Thoracic aorta (tissue), 2 donors: ENCODE measurements at regions not wholly inside any gene's neighbourhood (a gene's known extent, or its start where the extent isn't known, plus 50 kb on each side); places are given as distances from the start of the nearest gene placed in this dataset.

Experiments
- ATAC-seq: fragments of 150-250 bp; one replicate; pipeline ENCODE4 v1.8.0; 2017; ENCODE audit warnings: low read depth; ENCODE audit not compliant: insufficient number of reproducible peaks, low FRiP score
- DNase-seq: peaks from one replicate; pipeline ENCODE4 v3.0.0-alpha.2; 2020; ENCODE audit warnings: low spot score
- H3K27ac ChIP-seq, 2 donors: fragments of 200-600 bp; sonication (generic); 1 replicate in 1 of 2; 2 replicates in 1 of 2; pipeline ENCODE4 v1.5.1; 2016; ENCODE audit warnings: mild to moderate bottlenecking in 2 of 2, moderate library complexity in 2 of 2
- H3K27me3 ChIP-seq: fragments of 200-600 bp; sonication (generic); replicated peaks from 2 replicates; pipeline ENCODE4 v1.6.0; 2016; ENCODE audit warnings: mild to moderate bottlenecking; ENCODE audit not compliant: insufficient read depth
- H3K36me3 ChIP-seq: fragments of 200-600 bp; sonication (generic); one replicate; pipeline ENCODE4 v1.5.1; 2016
- H3K4me1 ChIP-seq, 2 donors: fragments of 200-600 bp; sonication (generic); 1 replicate in 1 of 2; 2 replicates in 1 of 2; pipeline versions ENCODE4 v1.5.1 to v1.6.0; 2016; ENCODE audit warnings: low read depth in 2 of 2, mild to moderate bottlenecking in 1 of 2; ENCODE audit not compliant: control insufficient read depth in 1 of 2
- H3K4me3 ChIP-seq: fragments of 200-600 bp; sonication (generic); 2 replicates; pipeline ENCODE4 v1.5.1; 2016; ENCODE audit warnings: mild to moderate bottlenecking
- H3K9me3 ChIP-seq: fragments of 200-600 bp; sonication (generic); 2 replicates; pipeline ENCODE4 v1.5.1; 2016
- CTCF ChIP-seq: fragments of 200-600 bp; sonication (generic); IDR thresholded peaks from one replicate; pipeline ENCODE4 v1.5.1; 2019; ENCODE audit warnings: antibody characterized with exemption

DNA sequence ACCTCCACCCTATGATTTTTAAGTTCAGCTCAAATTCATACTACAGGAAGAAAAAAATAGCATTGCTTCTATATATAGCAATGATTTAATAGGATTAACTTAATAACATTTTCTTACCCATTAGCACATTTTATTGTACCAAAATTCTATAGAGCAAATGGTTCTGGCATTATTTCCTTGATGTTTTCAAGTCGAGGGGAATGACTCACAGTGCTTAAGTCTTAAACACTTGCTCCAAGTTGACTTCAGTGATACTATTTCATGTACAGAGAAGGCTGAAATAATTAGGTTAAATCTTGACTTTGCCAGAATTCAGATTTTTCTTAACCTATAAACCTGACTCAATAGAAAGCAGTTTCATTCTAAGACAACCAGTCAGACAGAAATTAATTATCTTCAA is 1133.8 kb downstream of the SORCS3 start:
- Histone ChIP-seq H3K36me3 (no peaks in the 10 kb centered on the region), H3K27ac (no peak overlapping the region), H3K4me1 (no peaks in the 10 kb centered on the region), H3K27me3 (no peaks in the 10 kb centered on the region), H3K4me3 (no peak overlapping the region), H3K9me3 (no peaks in the 10 kb centered on the region)
- TF ChIP-seq CTCF = no peak
- no peak for DNase-seq
- no peak for ATAC-seq

GRCh38 chr10:105774351-105774750 is 1133.3 kb downstream of the SORCS3 start:
- Histone ChIP-seq H3K4me3 (no peak overlapping the region), H3K27me3 (no peaks in the 10 kb centered on the region), H3K36me3 (no peaks in the 10 kb centered on the region), H3K27ac (no peak overlapping the region), H3K9me3 (no peaks in the 10 kb centered on the region), H3K4me1 (no peaks in the 10 kb centered on the region)
- ATAC-seq (no peak), DNase-seq (no peak)
- no peak for TF ChIP-seq CTCF

GRCh38 chr10:105770524-105771212 is 1129.6 kb downstream of the SORCS3 start:
- H3K36me3 ChIP-seq = no peaks in the 10 kb centered on the region
- DNase-seq = no peak
- no peak for ATAC-seq
- no peak for TF ChIP-seq CTCF
- H3K27me3 ChIP-seq = no peaks in the 10 kb centered on the region
- H3K4me1 ChIP-seq = no peaks in the 10 kb centered on the region
- no peak overlapping the region for H3K27ac ChIP-seq
- no peak overlapping the region for H3K4me3 ChIP-seq
- H3K9me3 ChIP-seq = no peaks in the 10 kb centered on the region

DNA sequence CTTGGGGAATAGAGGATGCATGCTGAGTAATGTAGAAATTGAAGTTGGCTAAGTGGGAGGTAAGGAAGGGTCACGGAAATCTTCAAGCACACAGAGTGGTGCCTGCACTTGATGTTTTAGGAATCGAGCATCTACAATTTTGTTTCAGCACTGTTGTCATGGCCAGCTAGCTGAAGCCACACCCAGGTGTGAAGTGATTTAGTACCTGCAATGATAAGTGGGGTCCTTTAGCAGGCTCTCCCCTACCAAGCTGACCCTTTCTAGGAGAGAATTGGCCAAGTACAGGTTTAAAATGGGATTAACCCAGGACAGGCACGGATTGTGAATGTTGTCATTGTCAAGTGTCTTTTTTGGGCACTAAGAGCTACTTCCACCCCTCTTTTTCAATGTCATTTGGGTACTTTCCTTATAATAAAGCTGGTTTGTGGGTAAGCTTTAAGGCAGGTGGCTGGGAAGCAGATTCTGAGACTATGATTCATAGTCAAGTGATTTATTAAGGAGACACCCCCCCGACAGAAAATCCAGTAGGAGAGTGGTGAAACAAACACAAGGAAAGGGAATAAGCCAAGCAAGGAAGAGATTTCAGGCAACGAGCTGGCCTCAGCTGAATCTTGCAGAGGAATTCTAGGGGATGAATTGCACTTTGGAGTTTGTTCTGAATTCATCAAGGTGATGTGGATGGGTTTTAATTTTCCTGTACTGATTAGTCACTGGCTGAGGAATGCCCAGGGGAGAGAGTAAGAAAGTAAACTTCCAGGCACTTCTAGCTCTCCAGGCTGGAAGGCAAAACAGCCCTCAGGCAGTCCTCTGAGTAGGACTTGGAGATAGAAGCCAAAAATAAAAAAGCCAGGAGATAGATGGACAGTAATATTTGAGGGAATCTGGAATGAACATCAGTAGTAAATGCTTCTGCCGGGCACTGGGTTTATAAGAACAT is 1128.4 kb downstream of the SORCS3 start:
- H3K36me3 ChIP-seq = no peaks in the 10 kb centered on the region
- no peaks in the 10 kb centered on the region for H3K9me3 ChIP-seq
- H3K27ac ChIP-seq = no peak overlapping the region
- TF ChIP-seq CTCF = no peak
- ATAC-seq (no peak), DNase-seq (no peak)
- no peak overlapping the region for H3K4me3 ChIP-seq
- H3K27me3 ChIP-seq = no peaks in the 10 kb centered on the region
- no peaks in the 10 kb centered on the region for H3K4me1 ChIP-seq

DNA sequence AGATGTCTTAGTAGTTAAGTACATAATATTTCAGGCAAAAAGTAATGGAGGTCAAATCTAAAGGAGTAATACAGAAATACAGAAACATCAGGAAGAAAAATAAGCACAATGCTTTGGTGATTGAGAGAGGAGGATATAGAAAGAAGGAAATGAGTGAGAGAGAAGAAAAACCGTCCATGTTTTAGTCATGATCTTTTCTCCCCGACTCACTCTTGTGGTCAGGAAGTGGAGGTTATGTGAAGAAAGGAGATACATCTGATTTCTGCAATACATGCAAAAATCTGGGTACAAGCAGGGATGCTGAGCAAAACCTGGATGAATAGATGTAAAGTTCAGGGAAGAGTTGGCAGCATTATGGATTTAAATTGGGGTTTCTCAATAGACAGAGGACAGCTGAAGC is 1122.5 kb downstream of the SORCS3 start:
- H3K4me1 ChIP-seq = no peaks in the 10 kb centered on the region
- no peak overlapping the region for H3K27ac ChIP-seq
- DNase-seq (no peak), ATAC-seq (no peak)
- H3K9me3 ChIP-seq = no peaks in the 10 kb centered on the region
- TF ChIP-seq CTCF = no peak
- no peaks in the 10 kb centered on the region for H3K36me3 ChIP-seq
- H3K27me3 ChIP-seq = no peaks in the 10 kb centered on the region
- no peak overlapping the region for H3K4me3 ChIP-seq
